ENCODE measurements at regions not wholly inside any gene's neighbourhood (a gene's known extent, or its start where the extent isn't known, plus 50 kb on each side); places are given as distances from the start of the nearest gene placed in this dataset.
A peak's percentile ranks its signal among the peaks of the same experiment; 100 is the strongest.

- H3K4me1 ChIP-seq = peaks cover 0 to 99% (median 42%) of the 10 kb centered on the region in 12 donors
- no peak for TF ChIP-seq POLR2A (IDR thresholded peaks at IDR 0.05)
- no peak for TF ChIP-seq CTCF (IDR thresholded peaks at IDR 0.05)
- H3K9me3 ChIP-seq = no peaks in the 10 kb centered on the region
- no peaks in the 10 kb centered on the region for H3K36me3 ChIP-seq
- ATAC-seq (no peak), DNase-seq (peak in 1 of 5 donors; percentile 32)
- H3K27ac ChIP-seq = peak overlapping the region in 5 of 12 donors; percentile 35 to 87 (median 55)
- intact Hi-C loops (cut with DNase I) = loop anchor here in 2 of 10 donors (10.0 kb wide), 1 partner anchor 1114 kb away; no protein-coding TSS in a partner anchor
- H3K4me3 ChIP-seq = no peak overlapping the region
- WGBS, 4 donors = 81 to 88% (median 86%) methylated on average over 12 to 14 of the region's 14 CpGs
- H3K27me3 ChIP-seq = no peaks in the 10 kb centered on the region
Measured at GRCh38 chr2:8538931-8539621, 142.8 kb upstream of the ID2 start.

- 63 to 71% (median 68%) methylated on average over 14 of the region's 14 CpGs for WGBS, 4 donors
- H3K36me3 ChIP-seq = no peaks in the 10 kb centered on the region
- no peaks in the 10 kb centered on the region for H3K9me3 ChIP-seq
- DNase-seq (peak in 3 of 5 donors; percentile 42 to 65 (median 63)), ATAC-seq (peak in 3 of 4 donors; percentile 45 to 60 (median 52))
- H3K4me1 ChIP-seq = peaks cover 0 to 100% (median 45%) of the 10 kb centered on the region in 12 donors
- H3K27ac ChIP-seq = peak overlapping the region in 7 of 12 donors; percentile 17 to 87 (median 55)
- no peaks in the 10 kb centered on the region for H3K27me3 ChIP-seq
- no peak overlapping the region for H3K4me3 ChIP-seq
- TF ChIP-seq POLR2A (IDR thresholded peaks at IDR 0.05) (no peak), CTCF (IDR thresholded peaks at IDR 0.05) (peak in 1 of 12 donors; percentile 21)
- intact Hi-C loops (cut with DNase I) = loop anchor here in 4 of 10 donors (5.0 to 10.0 kb wide), 4 partner anchors 125 to 1115 kb away; no protein-coding TSS in a partner anchor
Measured at GRCh38 chr2:8539743-8540551, 141.9 kb upstream of the ID2 start.

- H3K4me3 ChIP-seq = no peak overlapping the region
- H3K27me3 ChIP-seq = no peaks in the 10 kb centered on the region
- peak overlapping the region in 3 of 12 donors; percentile 55 to 87 (median 61) for H3K27ac ChIP-seq
- WGBS, 4 donors = 90 to 100% (median 95%) methylated on average over 2 of the region's 2 CpGs
- no peaks in the 10 kb centered on the region for H3K9me3 ChIP-seq
- TF ChIP-seq CTCF (IDR thresholded peaks at IDR 0.05) = no peak
- TF ChIP-seq POLR2A (IDR thresholded peaks at IDR 0.05) = no peak
- no peaks in the 10 kb centered on the region for H3K36me3 ChIP-seq
- intact Hi-C loops (cut with DNase I) = loop anchor here in 3 of 10 donors (5.0 to 10.0 kb wide), 3 partner anchors 124 to 137 kb away; no protein-coding TSS in a partner anchor
- no peak for ATAC-seq
- H3K4me1 ChIP-seq = peaks cover 0 to 100% (median 45%) of the 10 kb centered on the region in 12 donors
- no peak for DNase-seq
Measured at GRCh38 chr2:8540552-8541055, 141.3 kb upstream of the ID2 start.

All from heart left ventricle (tissue), 16 donors.